HG03354 (cell line): ENCODE measurements at regions not wholly inside any gene's neighbourhood (a gene's known extent, or its start where the extent isn't known, plus 50 kb on each side); places are given as distances from the start of the nearest gene placed in this dataset.

Source experiments
- ATAC-seq: cut with Tn5 transposase; IDR thresholded peaks from one replicate; pipeline ENCODE4 v1.9.1; 2021; ENCODE audit warnings: mild to moderate bottlenecking; ENCODE audit not compliant: unreplicated experiment, poor library complexity, severe bottlenecking

DNA sequence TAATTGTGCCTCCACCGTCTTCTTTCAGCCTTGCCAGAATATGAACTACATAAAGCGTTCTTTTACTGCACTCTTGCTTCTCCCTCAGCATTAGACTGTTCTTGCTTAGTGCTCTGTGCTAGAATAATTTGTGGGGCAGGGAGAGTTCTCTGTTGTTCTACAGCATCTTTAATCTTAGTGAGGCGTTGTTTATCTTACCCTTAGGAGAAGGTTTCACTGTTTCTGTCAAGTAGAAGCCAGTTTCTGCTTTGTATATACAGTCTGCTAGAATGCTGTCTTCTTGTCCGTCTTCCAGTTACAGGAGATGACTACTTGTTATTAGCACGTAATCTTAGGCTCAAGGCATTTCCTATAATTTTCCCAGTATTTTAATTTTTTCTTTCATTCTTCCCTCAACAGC is 458.0 kb downstream of the FLRT2 start:
- no peak for ATAC-seq

DNA sequence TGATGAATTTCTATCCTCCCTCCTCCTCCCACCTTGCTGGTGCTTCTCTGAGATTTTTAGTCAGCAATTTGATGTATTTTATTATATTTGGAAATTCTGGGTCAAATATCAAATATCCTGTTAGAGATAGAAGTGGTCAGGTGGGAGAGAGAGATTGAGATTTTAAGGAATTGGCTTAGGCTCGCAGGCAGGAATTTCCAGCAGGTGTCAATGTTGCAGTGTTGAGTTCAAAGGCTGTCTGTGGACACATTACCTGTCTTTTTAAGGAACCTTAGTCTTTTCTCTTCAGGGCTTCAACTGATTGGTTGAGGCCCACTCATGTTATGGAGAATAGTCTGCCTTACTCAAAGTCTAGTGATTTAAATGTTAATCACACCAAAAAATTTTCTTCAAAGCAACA is 457.3 kb downstream of the FLRT2 start:
- no peak for ATAC-seq

DNA sequence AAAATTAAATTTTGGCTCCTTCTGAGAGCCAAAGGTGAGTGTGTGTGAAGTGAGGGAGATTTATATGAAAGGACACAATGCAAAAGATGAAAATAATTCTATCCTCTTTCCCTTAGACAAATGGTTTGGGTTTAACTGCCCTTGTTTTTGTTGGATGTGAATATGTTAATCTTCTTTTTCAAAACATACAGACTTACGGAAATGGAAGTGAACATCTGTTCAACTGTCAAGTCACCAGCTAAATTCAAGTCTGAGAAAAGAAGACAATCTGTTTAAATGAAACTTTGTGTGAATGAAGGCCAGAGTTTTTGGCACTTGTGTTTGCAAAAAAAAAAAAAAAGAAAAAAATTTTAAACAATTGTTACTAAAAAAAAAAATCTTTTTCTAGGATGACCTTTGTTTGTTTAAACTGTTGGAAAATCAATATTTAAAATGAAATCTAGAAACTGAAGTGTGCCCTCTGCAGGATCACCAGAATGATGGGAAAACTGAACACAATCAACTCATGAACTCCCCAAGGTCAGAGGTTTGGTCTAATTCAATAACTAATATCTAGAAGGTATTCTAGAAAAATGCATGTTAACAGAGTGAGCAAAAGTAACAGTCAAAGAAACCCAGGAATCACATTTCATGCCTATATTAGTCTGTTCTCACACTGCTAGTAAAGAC is 448.8 kb downstream of the FLRT2 start:
- no peak for ATAC-seq

DNA sequence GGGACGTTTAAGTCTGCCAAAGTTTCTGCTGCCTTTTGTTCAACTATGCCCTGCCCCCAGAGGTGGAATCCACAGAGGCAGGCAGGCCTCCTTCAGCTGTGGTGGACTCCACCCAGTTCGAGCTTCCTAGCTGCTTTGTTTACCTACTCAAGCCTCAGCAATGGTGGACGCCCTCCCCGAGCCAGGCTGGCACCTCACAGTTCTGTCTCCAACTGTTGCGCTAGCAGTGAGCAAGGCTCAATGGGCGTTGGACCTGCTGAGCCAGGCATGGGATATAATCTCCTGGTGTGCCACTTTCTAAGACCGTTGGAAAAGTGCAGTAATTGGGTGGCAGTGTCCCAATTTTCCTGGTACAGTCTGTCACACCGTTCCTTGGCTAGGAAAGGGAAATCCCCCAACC is 444.7 kb downstream of the FLRT2 start:
- no peak for ATAC-seq

DNA sequence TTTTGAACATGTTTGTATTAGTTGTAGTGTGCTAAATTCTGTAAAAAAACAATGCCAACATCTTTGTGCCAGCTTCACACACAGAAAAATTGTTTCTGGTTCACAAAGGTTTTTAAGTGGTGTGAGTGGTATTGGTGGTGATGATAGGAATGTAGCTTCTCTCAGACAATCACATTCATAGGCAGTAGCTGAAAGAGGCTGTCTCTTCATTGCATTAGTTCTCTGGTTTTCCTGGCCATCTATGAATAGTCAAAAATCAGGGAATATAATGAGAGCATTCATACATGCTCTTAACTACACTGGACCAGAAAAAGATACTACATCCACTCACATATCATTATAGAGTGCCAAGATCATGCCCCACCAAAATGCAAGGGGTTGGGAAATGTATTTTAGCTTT is 433.5 kb downstream of the FLRT2 start:
- no peak for ATAC-seq

DNA sequence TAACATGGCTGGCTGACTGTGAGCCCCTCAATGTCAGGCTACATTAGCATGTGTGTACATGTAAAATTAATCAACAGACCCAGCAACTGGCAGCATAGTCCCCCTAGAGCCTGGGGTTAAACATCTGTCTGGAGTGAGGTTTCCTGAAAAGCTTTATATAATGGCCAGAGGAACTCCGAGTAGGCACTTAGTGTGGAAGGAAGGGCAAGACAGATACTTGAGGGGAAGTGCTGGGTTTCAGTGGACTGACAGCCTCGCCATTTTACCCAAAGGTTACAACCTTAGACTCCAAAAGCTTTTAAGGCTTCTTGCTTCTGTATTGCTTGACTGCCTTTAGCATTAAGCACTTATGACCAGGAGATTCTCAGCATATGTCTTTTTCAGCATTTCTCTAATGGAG is 430.8 kb downstream of the FLRT2 start:
- ATAC-seq = no peak

DNA sequence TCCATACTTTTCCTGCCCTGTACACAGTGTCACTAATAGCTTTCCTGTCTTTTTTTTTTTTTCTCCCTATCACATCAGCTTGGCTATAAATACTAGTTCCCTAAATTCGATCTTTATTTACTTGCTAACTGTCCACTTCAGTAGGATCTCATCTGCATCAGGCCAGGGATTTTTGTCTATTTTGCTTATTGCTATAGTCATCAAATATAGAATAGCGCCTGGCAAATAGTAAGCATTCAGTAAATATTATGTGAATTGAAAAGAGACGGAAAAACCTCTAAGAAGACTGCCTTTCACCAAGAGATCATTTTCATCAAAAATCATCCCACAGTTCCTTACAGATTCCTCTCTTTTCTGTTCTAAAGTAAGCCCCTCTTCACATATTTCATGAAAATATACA is 429.1 kb downstream of the FLRT2 start:
- ATAC-seq = no peak

DNA sequence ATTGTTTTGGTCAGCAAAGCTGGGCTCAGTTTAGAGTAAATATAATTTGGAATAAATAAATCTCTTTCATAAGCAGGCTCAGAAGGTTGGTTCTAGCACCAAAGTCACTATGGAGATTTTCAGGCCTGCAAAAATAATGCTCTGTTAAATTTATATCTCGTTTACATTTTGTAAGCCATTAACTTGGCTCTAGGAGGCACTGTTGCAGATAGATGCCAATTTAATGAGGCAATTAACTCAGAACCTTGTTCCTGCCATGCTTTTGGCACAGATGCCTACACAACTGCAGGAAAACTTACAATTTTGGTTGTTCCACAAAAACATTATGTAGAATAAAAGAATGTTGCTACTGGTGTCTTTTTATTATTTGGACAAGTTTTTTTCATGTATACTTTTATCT is 428.1 kb downstream of the FLRT2 start:
- no peak for ATAC-seq

DNA sequence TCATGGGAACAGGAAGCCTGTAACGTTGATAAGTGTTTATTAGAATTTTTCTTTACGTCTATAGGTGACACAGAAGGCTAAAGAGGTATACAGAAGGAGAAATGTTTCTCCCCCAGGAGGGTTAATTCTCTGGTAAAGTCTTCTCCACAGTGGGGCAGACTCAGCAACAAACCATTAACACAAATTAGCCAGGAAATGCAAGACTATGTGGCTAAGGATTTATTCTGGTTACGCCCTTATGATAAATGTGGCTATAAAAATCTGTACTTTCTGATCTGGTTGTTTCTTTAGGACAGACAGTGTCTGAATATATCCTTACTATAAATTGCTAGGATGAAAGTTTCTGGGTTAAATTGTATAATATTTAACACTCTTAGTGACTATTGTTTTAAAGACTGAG is 423.3 kb downstream of the FLRT2 start:
- no peak for ATAC-seq

DNA sequence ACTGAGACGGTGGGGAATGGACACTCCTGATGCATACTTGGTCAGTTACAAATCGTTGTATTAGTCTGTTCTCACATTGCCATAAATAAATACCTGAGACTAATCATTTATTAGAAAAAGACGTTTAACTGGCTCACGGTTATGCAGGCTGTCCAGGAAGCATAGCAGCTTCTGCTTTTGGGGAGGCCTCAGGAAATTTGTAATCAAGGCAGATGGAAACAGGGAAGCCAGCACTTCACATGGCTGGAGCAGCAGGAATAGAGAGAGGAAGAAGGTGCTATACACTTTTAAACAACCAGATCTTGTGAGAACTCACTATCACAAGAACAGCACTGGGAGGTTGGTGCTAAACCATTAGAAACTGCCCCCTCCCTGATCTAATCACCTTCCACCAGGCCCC is 418.2 kb downstream of the FLRT2 start:
- no peak for ATAC-seq

DNA sequence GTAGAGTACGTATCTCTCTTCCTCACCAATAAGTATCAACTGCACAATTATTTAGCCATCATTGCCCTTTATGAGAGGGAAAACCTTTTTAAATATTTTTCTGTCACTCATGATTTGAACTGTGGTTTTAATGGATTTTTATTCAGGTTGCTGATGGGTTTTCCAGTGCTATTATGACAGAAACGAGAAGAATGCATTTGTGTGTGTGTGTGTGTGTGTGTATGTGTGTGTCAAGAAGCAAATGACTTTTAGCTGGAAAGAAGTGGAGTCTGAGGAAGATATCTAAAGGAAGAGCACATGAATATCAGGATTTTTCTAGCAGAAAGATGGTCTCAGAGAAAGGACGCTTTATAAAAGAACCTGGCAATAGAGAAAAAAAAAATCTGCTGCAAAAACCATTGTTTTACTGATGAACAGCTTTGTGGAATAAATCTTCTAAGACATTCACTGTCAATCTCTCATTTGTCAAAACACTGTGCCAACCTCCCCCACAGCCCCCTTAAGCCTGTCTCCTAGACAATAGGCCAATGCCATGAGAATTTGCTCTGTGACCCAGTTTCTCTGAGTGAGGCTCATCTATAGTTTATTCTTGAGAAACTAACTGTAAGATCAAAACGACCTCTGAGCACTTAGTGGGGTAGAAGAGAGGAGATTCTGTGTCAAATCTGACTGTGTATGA is 417.7 kb downstream of the FLRT2 start:
- no peak for ATAC-seq

DNA sequence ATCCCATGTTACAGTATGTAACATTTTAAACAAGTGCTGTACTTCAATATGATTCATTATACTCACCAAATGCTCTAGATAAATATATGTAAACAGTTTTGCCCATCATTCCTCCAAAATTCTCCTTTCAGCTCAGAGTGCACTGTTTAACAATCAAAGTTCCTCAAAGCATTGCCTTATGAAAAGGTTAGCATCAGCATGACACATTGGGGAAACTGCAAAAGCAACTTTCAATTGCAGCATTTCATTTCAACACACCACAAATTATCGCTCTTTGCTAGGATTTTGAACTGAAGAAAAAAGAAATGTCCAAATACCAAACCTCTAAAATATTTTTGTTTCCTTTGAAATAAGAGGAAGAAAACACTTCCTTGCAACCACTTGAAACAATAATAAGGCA is 413.2 kb downstream of the FLRT2 start:
- ATAC-seq = no peak

DNA sequence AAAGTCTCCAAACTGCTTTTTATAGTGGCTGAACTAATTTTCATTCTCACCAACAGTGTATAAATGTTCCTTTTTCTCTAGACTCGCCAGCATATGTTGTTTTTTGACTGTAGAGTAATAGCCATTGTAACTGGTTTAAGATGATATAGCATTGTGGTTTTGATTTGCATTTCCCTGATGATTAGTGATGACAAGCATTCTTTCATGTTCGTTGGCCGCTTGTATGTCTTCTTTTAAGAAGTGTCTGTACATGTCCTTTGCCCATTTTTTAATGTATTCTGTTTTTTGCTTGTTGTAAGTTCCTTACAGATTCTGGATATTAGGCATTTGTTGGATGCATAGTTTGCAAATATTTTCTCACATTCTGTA is 404.9 kb downstream of the FLRT2 start:
- peak; percentile 69 for ATAC-seq

DNA sequence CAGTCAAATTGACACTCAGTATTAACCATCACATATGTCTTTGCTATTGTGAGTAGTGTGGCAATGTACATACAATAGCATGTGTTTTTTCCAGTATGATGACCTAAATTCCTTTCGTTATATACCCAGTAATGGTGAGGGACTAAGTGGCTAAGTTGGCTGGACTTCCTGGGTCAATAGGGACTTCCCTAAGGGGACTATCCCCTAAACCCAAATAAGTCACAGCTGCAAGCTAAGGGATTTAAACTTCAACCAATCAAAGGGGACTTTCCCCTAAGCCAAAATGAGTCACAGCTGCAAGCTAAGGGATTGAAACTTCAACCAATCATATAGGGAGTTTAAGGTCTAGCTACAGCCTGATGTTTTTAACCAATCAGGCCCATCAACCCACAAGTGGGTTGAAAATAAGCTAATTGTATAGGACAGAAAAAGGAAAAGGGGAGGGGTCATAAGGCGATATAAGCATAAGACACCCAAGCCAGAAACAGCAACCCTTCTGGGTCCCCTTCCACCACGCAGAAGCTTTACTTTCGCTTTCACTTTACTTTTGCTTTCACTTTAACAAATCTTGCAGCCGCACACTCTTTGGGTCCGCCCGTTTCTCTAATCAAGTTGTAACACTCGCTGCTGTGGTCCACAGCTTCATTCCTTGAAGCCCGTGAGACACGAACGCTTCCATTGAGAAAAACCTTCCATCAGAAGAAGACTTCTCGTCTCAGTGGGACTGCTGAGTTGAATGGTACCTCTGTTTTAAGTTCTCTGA is 404.4 kb downstream of the FLRT2 start:
- peak; percentile 91 for ATAC-seq

DNA sequence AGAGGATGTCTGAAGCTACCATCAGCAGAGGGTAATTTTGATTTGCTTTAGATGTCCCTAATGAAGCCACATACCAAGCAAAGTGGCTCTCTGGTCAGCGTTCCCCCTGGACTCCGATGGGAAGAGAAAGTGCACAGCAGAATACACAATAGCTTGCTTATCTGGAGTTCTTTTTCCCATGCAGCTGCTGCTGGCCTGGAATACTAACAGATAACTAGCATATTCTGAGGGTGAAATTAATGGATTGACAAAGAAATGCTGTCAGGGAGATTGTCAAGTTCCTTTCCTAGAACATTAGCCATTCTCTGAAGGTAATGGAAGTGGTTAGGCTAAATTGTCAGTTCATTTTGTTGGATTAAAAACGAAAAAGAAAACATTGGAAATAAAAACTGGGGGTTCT is 391.3 kb downstream of the FLRT2 start:
- no peak for ATAC-seq

DNA sequence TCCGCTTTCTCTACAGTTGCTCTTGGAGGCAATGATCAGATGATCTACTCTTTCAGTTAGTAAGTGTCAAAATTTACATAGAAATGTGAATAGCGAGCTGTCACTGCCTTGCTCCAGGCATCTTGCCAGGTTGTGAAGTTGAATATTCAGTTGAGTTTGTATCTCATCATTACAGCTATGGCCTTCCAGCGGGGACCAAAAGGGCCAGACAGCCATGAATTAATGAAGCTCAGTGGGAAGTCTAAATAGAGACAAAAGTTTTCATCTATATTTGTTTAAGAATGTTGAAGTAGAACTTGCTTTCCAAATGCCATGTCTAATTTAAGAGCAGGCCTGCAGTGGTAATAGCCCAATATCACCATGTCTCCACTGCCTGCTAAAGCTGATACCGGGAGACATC is 387.8 kb downstream of the FLRT2 start:
- no peak for ATAC-seq

DNA sequence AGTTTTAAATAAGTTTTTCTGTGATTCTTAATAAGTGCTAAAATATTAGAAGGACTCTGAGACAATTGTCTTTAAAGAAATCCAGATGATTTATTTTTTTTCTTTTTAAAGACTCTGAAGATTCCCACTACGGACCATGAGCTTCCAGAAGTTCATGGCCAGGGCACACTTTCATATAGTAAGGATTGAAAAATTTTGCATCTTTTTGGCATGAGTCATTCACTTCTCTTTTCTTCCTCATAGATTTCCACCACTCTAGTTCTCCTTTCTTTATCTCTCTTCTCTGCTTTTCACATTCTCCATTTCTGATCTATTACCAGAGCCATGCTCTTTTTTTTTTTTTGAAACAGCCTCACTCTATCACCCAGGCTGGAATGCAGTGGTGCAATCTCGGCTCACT is 385.8 kb downstream of the FLRT2 start:
- ATAC-seq = no peak

DNA sequence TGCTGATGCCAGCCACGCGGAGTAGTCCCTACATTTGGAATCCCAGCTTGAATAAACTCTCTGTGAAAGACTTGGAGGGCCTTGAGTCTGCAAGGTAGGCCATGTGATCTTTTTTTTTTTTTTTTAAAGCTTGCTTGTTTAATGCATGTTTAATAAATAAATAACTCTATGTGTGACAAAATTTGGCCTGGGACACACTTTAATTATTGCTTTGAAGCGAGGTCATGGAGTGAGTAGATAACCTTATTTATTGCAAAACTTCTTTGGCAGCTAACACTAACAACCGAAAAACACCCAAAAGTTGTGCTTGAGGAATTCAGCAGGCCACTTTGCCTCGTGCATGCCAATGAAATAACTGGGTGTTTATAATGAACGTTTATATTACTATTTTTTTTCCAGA is 382.2 kb downstream of the FLRT2 start:
- no peak for ATAC-seq

DNA sequence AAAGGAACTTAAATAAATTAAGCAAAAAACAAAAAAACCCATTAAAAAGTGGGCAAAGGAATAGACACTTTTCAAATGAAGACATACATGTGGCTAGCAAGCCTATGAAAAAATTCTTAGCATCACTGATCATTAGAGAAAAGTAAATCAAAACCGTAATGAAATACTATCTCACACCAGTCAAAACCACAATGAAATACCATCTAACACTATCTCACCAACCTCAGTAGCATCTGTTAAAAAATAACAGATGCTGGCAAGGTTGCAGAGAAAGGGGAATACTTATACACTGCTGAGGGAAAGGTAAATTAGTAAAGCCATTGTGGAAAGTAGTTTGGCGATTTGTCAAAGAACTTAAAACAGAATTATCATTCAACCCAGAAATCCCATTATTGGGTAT is 381.1 kb downstream of the FLRT2 start:
- no peak for ATAC-seq

DNA sequence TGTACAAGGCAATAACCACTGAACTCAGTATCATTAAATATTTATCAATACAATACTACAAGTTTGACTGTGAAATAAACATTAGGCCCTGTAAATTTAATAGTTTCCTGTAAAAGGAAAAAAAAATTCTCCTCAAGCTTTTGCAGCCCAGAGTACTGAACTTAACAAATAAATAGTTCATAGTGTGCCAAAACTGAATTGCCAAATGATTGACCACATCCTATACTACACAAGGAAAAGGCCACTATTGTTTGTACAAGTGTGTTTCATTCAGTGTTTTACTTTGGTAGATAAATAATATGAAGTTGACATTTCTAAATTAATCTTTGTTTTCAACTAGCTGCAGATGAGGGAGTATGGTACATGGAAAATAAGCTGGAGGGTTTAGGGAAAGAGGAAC is 379.6 kb downstream of the FLRT2 start:
- no peak for ATAC-seq

DNA sequence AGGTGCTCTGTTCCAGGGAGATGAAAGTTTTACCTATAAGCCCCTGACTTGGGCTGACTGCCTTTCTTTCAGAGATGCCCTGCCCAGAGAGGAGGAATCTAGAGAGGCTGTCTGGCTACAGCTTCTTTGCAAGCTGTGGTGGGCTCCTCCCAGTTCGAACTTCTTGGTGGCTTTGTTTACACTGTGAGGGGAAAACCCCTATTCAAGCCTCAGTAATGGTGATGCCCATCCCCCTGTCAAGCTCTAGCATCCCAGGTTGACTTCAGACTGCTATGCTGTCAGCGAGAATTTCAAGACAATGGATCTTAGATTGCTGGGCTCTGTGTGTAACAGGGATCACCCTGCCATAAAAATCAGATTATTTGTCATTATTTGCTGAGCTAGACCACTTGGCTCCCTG is 377.6 kb downstream of the FLRT2 start:
- ATAC-seq = no peak
